GM18870 (cell line): ENCODE measurements at regions not wholly inside any gene's neighbourhood (a gene's known extent, or its start where the extent isn't known, plus 50 kb on each side); places are given as distances from the start of the nearest gene placed in this dataset.
"Not testable (repeated sequence)": the region's sequence is repeated elsewhere in the genome, so short reads cannot be mapped to it uniquely, and the experiment has no call there.

Source experiments
- ATAC-seq: cut with Tn5 transposase; IDR thresholded peaks from one replicate; pipeline ENCODE4 v1.9.1; 2021; ENCODE audit warnings: moderate library complexity; ENCODE audit not compliant: unreplicated experiment

DNA sequence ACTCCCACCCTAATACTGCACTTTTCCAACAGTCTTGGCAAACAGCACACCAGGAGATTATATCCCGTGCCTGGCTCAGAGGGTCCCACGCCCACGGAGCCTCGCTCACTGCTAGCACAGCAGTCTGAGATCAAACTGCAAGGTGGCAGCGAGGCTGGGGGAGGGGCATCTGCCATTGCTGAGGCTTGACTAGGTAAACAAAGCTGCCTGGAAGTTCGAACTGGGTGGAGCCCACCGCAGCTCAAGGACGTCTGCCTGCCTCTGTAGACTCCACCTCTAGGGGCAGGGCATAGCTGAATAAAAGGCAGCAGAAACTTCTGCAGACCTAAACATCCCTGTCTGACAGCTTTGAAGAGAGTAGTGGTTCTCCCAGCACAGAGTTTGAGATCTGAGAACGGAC lies 401.9 kb upstream of the SLC30A5 start:
- ATAC-seq = not testable (repeated sequence)

DNA sequence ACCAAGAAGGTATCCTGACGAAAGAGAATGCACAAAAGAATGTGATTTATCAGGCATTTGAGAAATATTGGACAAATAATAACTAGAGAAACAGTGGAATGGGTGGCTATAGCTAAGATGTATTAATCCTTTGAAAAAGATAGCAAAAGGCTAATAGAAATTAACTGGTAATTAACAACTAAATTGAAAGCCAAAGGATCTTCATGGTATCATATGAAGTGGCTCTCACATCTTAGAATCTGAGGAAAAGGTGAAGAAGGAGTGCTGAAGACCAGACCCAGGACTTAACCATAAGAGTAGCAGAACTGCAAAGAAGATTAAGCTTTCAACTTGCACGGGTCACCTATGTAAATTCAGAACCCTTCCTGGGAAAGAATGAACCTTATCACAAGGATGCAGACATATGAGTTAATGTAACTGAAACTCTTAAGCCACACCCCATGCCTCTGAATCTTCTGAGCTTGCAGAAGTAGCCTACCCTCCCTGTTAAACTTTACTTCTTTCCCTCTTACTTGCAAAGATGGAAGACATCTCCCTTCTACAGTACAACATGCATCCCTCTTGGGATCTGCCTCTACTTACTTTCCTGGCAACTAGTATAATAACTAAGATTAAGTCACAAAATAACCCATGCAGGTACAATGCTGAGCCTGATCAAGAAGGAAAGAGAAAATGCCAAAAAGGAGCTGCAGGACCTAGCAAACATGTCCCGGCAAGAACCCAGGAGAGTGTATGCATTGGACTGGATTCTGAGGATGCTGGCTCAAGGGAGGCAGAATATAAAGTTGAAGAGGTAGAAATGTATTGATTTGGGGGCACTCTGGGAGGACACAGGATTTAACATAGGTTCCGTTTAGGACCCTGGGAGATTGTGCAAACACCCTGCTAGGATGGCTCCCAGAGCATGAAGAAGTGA lies 395.5 kb upstream of the SLC30A5 start:
- ATAC-seq = no peak

- ATAC-seq = no peak
Observed at GRCh38 chr5:68699966-68700365, 393.8 kb upstream of the SLC30A5 start.

GRCh38 chr5:68707575-68707974 lies 386.2 kb upstream of the SLC30A5 start:
- no peak for ATAC-seq

DNA sequence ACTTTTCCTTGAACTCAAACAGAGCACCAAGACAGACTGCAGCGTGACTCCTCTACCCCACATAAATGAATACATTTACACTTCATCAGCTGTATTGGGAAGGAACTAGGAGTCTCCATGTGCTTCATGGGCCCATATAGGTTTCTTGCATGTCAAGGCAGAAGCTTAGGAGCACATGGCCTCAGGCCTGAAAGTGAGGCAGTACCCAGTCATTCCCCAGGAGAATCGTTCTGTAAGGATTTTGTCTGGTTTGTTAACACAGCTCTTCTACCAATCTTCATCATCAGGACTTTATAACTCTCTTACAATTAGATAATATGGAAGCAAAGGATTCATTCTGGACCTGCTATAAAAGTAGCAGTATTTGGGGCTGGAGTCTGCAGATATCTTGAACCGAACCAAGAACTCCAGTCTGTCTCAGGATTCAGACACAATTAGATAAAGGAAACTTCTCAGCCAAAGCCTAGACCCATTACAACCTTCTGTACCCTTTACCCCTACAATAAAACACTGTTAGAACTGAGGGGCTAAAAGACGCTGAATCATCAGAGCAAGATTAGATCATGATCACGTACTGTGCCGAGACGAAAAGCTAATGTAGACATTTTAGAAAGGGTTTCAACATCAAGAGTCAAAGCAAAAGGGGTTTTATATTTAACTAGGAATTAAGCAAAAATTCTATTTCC lies 385.5 kb upstream of the SLC30A5 start:
- no peak for ATAC-seq

GRCh38 chr5:68708842-68709170 lies 385.0 kb upstream of the SLC30A5 start:
- no peak for ATAC-seq

DNA sequence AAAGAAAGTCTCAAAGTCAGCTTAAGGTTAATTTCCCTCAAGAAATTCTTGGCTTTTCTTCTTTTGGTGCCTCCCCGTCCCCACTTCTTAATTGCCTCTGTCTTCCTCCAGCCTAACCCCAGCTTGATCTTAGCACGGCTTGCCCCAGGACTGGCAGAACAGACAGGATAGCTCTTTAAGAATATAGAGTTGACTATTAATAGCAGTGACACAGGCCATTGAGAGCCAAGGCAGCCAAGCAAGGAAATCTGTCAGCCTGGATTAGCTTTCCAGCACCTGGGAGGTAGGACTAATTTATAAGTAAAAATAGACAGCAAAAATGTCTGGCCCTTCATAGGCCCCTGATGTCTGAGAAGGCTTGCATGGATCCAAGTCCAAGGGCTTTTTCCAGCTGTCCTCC lies 384.6 kb upstream of the SLC30A5 start:
- ATAC-seq = no peak

GRCh38 chr5:68710514-68710913 lies 383.3 kb upstream of the SLC30A5 start:
- peak; percentile 36 for ATAC-seq

DNA sequence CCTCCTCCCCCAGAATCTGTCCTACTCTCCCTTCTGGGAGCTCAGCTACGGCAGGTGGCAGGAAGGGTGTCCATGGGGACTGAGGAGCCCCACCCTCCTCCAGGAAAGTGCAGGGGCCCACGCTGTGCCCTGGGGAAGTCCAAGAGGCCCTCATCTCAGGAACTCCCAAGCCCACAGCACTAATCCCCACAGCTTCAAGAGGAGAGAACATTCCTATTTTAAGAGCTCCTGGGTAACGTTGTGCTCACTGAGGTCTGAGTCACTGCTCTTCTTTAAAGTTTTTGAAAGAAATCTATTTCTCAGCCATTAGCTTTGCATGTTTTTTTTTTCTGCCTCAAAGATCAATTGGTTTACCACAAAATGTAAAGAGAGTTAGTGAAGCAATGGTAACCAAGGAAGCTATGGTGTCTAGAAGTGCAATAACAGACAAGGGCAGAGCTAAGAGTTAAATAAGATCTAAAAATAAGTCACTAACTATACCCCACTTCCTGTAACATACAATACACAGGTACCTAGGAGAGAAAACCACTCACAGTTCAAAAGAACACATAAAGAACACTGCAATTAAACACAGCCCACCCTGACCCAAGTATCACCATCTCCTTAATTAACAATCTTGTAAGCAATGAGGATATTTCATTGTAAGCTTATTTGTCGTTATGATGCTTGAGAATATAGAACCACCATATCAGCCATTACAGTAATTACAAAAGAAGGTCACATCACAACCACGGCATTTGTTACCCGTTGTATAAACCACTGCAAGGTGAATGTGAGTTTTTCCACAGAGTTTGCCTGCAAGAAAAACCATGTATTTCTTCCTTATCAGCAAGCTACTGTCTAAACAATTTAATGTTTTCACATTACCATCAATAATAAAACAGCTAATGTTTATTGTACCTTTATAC lies 382.3 kb upstream of the SLC30A5 start:
- peak; percentile 92 for ATAC-seq

- no peak for ATAC-seq
Observed at GRCh38 chr5:68714810-68715209, 379.0 kb upstream of the SLC30A5 start.

- ATAC-seq = no peak
Observed at GRCh38 chr5:68720884-68721610, 372.8 kb upstream of the SLC30A5 start.

GRCh38 chr5:68722357-68722756 lies 371.5 kb upstream of the SLC30A5 start:
- no peak for ATAC-seq

DNA sequence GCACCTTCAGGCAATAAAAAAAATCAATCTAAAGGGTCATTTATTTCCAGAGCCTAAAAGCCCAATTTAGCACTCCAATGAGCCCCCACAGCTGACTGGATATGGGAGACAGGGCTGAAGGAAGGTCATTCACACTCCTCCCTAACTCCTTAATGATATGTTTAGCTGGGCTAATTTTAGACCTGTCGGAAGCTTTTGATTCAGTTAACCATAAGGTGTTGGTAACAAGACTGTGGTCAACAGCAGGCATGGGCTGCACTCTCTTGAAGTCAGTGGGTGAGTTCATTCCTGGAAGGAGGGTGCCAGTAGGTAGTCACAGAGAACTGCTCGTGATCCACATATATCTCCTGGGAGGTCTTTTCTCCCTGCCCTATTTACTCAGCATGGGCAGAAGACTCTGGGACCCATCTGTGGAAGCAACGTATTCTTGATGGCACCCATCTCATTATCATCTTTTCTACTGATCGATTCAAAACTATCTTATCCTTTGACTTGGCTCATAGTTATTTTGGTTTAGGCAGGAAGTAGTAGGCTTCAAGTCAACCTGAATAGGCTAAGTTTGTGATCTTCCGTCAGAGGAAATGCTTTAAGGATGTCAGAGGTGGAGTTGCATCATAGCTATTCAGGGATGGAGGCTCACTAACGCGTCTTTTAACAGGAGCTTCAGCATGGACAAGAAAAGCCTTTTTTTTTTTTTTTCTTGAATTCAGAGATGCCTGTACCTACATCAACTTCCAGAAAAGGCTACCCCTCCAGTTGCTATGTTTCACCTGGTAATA lies 367.7 kb upstream of the SLC30A5 start:
- no peak for ATAC-seq

- ATAC-seq = no peak
Observed at GRCh38 chr5:68727931-68728330, 365.9 kb upstream of the SLC30A5 start.

GRCh38 chr5:68729678-68730077 lies 364.1 kb upstream of the SLC30A5 start:
- ATAC-seq = no peak

DNA sequence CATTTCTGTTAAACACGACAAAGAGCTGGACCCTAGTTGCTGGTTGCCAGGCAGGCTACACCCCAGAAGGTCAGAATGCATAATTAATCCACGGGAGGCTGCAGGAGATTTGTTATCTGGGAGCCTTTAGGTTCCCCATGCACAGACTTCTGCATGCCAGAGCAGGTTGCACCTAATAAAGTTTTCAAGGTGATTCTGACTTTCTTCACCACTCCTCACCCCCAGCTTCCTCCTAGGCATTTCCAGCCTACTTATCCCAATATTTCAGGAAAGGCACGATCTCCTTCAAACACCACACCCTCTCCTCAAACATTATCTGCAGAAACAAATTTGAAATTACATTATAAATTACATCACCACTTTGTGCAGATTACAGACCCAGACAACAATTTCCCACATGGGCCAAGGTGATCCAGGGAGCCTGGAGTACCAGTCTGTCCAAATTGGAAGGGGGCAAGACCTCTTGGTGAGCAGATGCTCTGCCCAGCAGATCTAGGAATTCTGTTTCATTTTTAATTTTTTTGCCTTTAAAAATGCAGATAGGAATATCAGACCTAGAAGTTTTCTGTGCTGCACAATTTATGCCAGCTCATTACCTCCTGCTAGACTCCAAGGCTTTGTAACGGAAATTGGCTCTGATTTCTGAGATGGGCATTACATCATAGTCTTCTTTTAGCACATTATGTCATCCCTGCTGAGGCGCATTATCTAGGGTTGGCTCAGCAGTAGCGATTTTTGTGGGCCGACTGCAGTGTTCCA lies 363.4 kb upstream of the SLC30A5 start:
- no peak for ATAC-seq

DNA sequence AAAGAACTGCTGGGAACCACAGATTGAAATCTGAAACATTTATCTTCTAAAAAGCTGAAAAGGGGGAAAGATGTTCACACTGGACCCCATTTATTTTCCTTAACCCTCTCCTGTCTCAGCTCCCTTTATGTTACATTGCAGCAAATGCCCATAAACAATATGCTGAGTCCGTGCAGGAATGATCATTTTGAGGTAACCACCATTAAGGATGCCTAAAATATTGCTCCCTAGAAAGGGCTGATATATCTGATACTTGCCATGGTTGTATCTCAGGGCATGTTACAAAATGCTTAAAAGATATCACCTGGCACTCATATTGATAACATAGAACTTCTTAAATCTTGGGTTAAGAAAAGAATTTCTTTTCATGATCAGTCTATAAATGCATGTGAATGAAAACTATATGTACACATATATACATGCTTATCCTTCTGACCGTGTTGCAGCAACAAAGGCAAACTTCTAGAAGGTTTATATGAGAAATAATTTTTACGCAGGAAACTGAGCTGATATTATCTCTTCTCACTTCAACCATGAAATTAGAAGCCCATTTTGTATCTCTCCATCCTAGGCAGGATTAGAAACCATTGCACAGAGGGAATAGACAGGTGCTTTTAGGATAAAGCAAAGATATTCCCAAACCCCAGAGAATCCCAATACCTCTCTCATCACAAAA lies 362.7 kb upstream of the SLC30A5 start:
- ATAC-seq = no peak

DNA sequence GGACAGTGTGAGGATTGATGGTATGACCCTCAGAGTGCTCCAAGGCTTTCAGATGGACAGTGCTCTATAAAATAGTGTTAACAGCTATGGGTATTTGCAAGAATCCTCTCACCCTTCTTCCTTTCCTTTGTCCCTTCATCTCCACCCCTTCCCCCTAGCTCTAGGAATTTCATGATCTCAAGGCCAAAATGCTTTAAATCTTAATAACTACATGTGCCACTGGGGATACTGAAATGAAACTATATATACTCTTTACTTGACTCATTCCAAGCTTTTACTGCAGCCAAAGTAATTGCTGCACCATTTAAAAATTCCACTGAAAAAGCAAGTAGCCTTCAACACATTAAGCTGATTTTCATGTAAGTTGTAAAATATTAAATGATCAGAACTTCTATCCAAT lies 361.6 kb upstream of the SLC30A5 start:
- no peak for ATAC-seq

- ATAC-seq = no peak
Observed at GRCh38 chr5:68734781-68735180, 359.0 kb upstream of the SLC30A5 start.
